Renal pelvis (tissue), 1 donor: ENCODE measurements at regions not wholly inside any gene's neighbourhood (a gene's known extent, or its start where the extent isn't known, plus 50 kb on each side); places are given as distances from the start of the nearest gene placed in this dataset.

Source experiments
- DNase-seq: peaks from one replicate; pipeline ENCODE4 v3.0.0-alpha.2; 2013

DNA sequence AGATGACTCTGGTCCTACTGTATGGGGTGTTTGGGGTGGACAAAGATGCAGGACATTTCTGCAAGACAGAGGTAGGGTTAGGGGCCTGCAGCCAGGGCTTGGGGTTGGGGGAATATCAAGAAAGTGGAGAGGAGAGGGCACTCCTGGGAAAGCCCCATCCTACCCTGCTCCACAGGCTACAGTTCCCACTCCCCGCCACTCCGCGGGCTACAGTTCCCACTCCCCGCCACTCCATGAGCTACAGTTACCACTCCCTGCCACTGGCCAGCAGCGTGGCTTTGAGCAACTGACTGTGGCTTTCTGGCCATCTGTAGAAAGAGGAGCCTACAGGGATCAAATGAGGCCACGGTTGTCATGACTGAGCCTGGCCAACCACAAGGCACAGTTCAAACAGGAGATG lies 93.8 kb upstream of the GRIK3 start:
- no peak for DNase-seq

DNA sequence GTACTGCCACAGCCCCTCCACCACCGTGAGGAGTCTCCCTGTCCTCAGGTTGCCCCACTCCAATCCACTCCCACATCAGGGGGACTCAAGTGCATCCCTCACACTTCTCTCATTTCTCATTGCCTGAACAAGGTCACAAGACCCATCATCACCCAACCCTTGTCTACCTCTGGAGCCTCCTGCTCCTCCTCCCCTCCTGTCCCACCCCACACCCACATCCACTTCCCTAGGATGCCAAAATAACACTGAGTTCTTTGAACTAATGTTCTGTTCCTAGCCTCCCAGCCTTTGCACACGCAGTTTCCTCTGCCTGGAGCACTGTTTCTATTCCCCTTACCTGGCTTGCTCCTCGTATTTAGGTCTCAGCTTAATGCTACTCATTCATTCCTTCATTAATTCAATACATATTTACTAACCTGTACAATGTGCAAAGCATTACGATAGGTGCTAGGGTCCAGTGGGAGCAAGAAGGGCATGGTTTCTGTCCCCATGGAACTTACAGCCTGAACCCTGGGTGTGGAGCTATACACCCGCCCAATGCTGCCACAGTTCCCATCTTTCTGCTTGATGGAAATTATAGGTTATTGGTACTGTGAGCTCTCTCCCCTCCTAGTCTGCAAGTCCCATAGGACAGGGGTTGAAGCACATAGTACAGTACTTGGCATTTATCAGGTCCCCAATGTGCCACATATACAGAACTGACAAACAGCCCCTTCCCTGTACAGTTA lies 96.1 kb upstream of the GRIK3 start:
- no peak for DNase-seq

DNA sequence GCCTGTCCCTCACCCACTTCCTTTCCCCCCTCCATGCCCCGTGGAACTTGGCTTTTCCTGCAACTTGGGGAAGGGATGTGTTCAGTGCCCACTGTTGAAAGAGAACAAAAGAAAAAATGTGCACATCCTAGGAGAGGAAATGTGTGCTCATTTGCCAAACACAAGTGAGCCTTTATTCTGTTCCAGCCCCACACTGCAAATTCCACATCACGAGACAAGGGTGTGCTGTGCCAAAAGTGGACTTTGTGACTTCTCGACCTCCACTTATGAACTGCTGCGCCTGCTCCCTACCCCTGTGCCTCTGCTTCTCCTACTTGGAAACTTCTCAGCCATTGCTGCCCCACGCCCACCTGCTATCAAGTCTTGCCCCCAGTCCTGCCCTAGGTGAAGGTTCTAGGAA lies 97.0 kb upstream of the GRIK3 start:
- DNase-seq, result no peak

DNA sequence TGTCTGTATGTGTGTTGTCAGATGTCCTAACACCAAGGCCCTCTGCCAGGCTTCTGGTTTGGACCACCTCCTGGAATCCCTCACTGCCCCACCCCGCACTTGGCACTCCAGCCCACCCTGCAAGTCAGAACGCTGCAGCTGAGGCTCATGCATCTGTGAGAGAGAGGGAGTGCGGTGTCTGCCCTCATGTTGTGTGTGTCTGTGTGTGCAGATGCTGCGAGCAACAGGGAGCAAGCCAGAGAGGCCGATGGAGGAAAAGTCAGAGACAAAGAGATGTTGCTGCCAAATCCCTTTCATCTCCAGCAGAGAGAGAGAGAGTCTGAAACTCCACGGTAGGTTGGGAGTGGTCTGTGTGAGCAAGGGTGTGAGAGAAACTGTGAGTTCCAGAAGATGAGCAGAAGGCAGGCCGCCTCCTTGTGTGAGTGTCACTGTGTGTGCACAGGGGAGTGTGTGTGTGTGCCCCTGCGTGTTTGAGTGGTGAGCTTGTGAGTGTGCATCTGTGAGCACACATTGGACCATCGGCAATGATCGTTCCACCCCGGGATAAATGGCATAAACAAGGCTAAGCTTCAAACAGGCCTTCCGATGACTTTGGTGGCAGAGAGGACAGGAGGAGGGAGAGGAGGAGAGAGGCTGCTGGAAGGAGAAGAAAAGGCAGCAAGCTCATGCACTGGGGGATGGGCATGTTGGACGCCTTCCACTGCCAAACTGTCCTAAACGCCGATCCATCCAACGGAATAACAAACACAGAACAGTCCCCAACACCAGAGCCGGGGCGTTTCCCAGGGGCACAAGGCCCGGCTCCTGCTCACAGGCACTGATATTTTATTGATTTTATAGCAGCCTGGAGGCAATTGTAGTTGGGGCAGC lies 99.2 kb upstream of the GRIK3 start:
- no peak for DNase-seq

DNA sequence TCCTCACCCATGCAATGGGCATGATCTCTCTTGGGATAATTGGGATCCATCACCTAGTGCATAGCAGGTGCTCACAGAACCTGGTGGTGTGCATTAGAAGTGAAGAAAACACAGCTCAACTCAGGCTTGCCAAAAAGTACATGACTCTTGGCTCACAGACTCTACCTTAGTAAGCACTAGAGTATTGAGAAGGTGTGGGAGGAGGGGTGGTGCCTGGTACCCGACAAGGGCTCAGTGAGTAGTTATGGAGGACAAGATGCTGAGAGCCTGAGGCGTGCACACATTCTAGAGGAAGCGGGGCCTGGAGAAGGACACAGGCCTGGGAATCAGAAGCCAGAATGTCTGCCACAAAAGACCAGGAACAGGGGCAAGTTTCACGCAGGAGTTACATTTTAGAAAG lies 100.3 kb upstream of the GRIK3 start:
- DNase-seq, result no peak

DNA sequence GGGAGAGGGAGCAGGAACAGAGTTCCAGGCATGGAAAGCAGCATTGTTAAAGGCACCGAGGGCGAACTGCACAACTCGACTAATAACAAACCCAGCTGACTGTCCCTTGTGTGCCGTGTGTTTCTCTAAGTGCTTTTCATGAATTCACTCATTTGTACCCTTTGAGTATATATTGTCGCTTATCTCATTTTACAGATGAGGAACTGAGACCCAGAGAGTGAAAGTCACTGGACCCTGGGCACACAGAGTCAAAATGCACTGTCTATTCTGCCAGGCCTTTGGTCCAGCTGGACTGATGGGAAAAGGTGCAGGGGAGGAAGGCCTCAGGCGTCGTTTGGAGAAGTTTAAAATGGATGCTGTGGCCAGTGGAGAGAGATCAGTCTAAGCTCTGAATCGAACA lies 100.7 kb upstream of the GRIK3 start:
- DNase-seq, result no peak

DNA sequence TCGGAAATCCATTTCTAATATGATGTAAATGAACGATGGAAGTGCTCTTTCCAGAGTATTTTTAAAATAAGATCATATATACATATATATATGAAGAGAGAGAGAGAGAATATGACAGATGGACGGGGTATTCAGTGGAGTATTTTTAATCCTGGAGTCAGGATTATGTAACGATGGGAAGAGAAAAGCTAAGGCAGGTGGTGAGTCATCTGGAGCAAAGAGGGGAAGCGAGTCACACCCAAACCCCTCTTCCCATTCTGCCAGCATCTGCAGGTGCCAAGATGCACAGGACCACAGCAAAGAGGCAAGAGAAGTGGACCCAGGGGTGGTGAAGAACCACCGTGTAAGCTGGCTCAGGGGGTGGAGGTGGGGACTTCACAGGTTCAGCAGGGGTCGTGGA lies 102.7 kb upstream of the GRIK3 start:
- no peak for DNase-seq

DNA sequence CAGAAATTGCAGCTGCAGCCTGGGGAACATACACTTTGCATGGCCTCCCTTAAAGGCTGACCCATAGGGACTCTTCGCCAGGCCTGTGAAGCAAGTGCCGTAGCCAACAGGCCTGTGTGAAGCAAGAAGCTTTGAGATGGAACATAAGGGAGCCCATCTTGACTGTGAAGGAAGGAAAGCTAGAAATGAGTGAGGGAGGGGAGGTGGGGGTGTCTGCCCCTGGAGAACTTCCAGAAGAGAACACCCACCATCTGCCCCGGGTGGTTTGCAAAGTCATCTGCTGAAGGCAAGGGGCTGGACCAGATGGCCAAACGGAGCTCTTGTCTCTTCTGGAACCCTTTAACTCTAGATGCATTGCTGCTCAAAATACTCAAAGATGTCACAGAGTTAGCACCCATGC lies 103.3 kb upstream of the GRIK3 start:
- DNase-seq, result no peak

DNA sequence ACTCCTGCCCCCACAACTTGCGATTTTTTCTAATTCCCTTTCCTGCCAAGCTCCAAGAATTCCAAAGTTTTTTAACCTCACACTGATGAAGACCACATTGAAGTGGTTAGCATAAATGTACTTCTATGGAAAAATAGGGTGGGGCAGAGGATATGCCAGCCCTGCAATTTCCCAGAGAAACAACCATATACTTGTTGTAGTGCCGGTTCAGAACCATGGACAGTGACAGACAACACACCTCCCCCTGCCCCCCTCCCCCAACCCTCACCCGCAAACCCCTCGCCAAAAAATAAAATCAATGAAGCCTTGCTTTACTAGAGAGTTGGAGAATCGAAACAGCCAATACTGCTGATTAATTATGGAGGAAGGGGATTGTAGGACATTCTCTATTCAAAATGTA lies 109.5 kb upstream of the GRIK3 start:
- peak; percentile 8 for DNase-seq

DNA sequence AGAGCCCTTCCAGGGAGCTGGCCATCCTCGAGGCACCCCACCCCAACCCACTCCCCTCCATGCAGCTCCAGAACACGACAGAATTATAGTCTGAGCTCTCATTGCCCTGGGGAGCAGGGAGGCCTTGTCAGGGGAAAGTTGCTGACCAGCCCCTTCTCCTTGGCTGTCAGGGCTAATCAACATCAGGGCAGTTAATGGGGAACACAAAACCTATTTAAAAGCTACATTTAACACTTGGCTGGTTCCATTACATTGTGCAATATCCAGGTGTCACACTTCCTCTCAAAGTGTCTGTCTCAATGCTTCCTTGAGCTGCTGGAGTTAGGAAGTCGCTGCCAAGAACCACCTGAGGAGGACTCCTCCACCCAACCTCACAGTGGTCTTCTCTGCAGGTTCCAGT lies 111.8 kb upstream of the GRIK3 start:
- no peak for DNase-seq

DNA sequence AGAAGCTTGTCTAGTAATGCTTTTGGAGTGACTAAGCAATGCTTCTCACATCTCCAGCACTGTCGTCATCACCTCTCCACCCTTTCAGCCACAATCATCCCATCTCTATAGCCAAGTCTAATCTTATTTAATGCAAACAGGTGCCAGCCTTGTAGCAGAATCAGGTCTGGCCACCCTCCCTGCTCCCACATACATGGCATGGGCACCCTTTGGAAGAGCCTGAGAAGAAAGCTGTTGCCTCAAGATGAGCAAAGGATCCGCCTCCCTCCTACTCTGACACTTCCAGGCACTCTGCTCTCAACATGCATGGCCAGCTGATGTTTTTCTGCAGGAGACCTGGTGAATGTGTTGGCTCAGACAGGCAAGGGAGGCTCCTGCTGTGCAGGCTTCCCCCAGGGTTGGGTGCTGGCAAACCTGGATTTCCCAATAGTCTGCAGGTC lies 113.1 kb upstream of the GRIK3 start:
- no peak for DNase-seq

DNA sequence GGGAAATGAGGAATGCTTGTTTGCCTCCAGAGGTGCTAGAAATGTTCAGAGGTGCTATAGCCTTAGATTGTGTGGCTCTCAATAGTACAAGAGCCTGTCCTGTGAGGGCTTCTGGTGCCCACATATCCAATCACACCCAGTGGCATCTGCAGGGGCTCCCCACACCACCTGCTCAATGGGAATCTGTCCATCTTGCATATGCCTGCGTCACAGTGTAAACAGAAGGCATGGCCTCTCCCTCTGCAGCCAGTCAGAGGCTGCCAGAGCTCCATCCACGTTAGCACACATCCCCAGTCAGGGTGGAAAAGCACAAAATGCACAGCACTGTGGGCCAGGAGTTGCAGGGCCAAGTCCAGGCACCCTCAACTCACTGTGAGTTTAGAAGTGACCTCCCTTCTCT lies 113.6 kb upstream of the GRIK3 start:
- no peak for DNase-seq

DNA sequence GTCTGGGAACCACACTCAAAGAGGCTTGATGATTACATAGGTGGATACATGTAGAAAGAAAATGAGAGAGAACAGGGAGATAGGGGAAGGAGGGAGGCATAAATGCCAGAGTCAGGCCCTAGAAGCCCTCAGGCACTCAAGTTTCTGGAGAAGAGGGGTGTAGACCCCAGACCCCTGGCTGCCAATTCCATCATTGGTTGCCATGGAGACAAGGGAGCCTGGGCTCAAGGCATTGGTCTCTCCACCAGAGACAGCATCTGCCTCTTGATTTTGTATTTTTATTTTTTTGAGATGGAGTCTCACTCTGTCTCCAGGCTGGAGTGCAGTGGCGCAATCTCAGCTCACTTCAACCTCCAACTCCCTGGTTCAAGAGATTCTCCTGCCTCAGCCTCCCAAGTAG lies 114.3 kb upstream of the GRIK3 start:
- DNase-seq, result no peak

DNA sequence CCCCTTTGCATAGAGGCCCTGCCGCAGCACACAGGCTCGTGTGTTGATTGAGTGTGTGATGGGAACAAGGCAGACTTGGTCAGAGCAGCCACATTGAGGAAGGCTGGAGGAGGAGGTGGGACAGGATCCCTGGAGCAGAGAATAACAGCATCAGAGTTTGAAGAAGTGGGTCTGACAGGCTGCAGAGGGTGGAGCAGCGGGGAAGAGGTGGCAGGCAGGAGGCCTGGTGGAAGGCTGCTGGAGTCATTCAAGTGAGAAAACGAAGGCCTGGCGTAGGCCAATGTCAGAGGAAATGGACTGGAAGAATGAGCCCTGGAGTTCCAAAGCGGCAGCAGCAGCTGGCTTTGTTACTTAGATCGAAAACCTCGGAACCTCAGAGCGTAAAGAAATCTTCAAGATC lies 115.0 kb upstream of the GRIK3 start:
- no peak for DNase-seq

DNA sequence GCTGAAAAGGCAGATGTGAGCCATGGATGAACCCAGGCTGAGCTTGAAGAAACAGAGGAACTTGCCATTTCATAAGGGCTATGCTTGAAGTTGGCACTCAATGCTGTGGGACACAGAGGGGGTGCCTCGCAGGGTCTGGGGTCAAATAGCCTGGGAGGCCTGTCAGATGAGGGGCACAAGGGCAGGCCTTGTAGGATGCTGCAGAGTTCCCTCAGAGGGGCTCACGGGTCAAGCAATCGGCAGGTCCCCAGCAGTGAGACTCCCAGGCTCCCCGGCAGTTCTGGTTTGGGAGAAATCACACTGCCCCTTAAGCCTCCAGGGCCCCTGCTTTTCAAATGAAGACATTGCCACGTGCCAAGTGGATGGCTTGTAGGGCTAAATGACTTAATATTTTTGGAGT lies 116.7 kb upstream of the GRIK3 start:
- no peak for DNase-seq

DNA sequence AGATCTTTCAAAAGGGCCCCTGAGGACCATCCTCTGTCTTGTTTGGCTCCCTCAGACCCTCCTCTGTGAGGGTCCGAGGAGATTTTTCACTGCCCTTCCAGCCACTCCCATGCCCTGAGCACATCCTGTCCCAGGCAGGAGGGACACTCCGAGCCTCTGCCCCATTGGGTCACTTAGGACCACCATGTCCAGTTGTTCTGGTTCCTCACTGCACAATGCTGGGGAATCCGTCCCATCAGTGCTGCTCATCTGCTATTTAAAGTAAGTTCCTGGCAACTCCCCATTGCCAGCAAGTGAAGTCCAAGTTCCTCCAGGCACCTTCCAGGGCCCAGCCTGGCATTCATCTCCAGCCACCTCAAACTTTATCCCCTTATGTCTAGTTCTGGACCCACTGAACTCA lies 117.5 kb upstream of the GRIK3 start:
- DNase-seq, result no peak

DNA sequence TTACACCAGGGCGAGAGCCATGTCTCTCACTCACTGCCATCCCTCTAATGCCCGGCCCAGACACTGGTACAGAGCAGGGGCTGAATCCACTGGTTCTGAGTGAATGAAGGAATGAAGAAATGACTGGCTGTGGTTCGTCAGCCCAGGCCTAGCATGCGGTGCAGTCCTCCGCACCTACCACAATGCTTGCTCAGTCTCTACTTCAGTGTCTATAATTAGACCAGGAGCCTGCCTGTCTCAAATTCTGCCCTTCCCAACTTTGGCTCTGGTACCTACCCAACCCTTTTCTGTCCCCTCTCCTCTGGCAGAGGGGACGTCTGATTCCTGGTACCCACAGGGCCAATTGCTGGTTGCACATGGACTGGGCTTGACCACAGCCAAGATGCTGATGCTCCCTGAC lies 118.2 kb upstream of the GRIK3 start:
- DNase-seq, result no peak

DNA sequence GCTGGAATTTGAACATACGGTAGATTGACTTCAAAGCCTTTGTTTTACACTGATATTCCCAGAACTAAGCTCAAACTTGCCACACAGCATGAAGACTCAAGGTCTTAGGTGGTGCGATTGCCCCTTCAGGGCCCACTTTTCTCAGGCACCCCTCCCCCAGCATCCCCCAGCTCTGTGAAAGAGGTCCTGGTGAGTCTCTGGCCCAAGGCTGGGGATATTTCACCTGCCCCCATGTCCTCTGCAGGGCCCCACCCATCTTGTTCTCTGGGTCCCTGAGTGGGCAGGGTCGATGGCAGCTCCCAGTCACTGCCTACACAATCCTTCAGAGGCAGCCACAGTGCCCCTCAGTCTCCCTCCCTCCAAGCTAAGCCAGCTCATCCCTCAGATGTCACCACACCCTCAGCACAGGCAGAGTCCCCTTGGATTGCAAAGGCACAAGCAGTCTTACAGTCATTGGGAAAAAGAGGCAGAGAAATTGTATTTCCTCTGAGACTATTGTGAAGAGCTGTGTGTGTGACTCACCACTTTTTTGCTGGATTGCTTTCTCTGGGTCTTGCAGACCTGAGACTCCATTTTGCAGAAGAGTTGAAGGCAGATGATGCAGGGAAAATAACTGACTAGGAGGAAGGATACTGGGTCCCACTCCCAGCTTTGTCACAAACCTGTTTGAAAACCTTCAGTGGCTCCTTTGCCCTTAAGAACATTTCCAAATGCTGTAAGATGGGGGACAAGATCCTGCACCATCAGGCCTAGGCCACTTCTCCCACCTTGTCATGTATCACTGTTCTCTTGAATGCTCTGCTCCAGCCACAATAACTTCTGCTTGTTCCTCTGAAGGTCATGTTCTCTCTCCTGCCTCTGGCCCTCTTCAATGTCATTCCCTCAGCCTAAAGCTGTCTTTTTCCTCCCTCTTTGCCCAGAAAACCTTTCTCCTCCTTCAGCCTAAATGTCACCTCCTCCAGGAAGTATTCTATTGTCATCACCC lies 119.1 kb upstream of the GRIK3 start:
- DNase-seq, result no peak

DNA sequence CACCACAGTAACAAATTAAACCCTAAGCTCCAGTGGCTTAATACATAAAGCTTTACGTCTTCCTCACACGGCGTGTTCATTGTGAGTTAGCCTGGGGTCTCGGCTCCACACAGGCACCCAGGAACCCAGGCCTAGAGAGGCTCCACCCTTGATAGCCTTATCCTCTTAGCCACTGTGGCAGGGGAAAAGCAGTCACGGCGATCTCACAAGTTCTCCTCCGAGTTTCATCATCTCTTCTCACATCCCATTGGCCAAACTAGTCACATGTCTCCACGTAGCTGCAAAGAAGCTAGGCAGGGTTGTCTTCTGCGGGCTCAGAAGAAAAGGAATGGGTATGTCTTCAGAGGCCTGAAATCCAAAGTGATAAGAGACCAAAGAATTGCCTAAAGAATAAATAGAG lies 122.3 kb upstream of the GRIK3 start:
- DNase-seq, result no peak

DNA sequence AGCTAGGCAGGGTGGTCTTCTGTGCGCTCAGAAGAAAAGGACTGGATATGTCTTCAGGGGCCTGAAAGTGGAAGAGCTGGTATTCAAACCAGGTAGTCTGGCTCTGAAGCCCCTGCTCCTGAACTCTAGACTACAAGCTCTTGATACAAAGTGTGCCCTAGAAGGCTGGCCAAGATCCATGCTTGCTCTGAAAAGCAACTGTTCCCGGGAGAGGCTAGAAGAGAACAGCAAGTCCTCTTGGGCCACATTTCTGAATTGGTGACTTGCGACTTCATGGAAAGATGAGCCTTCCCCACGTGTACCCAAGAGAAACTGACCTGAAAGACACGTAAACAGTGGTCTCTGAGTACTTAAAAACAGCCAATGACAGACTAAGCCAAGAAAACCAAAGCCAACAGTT lies 123.3 kb upstream of the GRIK3 start:
- no peak for DNase-seq

DNA sequence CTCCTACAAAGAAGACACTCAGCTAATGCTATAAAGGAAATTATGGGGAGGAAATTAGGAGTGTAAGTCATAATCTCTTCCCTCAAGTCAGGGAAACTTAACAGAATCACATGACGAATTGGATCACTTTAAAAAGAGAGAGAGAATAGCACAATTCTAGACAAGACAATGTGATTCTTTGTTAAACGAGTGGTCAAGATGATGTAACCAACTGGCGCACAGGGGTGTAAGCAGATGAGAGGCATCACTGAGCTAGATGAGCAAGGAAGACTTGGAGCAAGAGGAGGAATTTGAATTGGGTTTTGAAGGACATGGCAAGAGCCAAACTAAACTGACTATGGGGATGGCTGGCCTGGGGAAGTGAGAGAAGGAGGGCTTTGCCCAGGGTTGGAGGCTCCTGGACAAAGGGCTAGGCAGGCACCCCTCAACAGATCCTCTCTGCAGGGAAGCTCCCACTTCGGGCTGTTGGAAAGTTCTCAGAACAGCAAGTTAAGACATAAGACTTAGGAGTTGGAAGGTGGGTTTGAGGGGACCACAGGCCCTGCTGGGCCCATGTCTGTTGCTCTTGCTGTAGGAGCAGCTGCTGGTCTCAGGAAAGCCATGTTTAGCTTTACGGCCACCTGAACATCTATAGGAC lies 123.9 kb upstream of the GRIK3 start:
- no peak for DNase-seq

DNA sequence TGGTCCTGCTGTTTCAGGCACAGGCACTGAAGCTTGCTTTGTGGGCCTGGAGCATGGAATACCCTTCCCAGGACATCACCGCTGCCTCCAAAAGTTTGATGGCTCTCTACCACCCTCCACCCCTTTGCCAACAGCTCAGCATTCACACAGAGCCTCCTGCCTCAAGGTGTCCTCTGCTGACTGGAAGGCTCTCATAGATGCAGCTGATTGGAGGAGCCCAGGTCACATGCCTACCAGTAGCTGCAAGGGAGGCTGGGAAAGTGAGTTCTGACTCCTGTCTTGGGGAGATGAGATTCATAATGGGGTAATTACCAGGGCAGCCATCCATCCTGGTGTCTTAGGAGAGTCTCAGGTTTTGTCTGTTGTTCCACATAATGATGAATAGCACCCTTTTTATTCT lies 124.8 kb upstream of the GRIK3 start:
- no peak for DNase-seq
